ENCODE measurements at regions not wholly inside any gene's neighbourhood (a gene's known extent, or its start where the extent isn't known, plus 50 kb on each side); places are given as distances from the start of the nearest gene placed in this dataset.

DNA sequence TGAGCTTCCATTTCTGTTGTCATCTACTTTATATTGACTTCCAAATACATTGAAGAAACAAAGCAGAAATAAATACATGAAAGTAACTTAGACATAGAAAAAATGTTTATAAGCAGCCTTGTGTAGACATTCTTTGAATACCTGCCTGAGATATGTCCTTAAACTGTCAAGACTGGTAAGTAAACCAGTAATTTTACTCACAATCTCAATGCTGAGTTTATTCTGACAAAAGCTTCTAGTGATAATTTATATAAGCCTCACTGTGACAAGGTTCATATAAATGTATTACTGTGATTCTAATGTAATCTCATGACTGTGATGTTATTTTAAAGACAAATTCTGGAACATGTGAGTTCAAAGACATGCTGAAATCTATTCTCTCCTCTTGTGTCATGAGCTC lies 516.7 kb upstream of the B3GALT2 start:
- DNase-seq (ENCODE audit: low spot score), result no peak
- ChIA-PET CTCF (ENCODE audit: unreplicated experiment) (no interaction called here), POLR2A (no interaction called here)
- Histone ChIP-seq H2AFZ (ENCODE audit: low read length) (no peak overlapping the region), H3K27ac (ENCODE audit: low read depth, low read length, poor library complexity, severe bottlenecking) (no peak overlapping the region), H3K4me3 (ENCODE audit: low read depth, low read length, poor library complexity, severe bottlenecking) (no peak overlapping the region), H4K20me1 (ENCODE audit: insufficient read depth, low read length) (no peaks in the 10 kb centered on the region), H3K79me2 (ENCODE audit: insufficient read depth, low read depth, low read length) (no peaks in the 10 kb centered on the region), H3K36me3 (ENCODE audit: insufficient read depth, low read length) (no peaks in the 10 kb centered on the region), H3K4me2 (ENCODE audit: low read length) (no peak overlapping the region), H3K9me2 (ENCODE audit: insufficient read depth, low read length) (no peaks in the 10 kb centered on the region), H3K4me1 (ENCODE audit: insufficient read depth, low read length, poor library complexity, severe bottlenecking) (no peaks in the 10 kb centered on the region), H3K9me3 (ENCODE audit: low read length) (no peaks in the 10 kb centered on the region)
- TF ChIP-seq, protein P1, sequence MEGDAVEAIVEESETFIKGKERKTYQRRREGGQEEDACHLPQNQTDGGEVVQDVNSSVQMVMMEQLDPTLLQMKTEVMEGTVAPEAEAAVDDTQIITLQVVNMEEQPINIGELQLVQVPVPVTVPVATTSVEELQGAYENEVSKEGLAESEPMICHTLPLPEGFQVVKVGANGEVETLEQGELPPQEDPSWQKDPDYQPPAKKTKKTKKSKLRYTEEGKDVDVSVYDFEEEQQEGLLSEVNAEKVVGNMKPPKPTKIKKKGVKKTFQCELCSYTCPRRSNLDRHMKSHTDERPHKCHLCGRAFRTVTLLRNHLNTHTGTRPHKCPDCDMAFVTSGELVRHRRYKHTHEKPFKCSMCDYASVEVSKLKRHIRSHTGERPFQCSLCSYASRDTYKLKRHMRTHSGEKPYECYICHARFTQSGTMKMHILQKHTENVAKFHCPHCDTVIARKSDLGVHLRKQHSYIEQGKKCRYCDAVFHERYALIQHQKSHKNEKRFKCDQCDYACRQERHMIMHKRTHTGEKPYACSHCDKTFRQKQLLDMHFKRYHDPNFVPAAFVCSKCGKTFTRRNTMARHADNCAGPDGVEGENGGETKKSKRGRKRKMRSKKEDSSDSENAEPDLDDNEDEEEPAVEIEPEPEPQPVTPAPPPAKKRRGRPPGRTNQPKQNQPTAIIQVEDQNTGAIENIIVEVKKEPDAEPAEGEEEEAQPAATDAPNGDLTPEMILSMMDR (conservative IDR thresholded peaks at IDR 0.05; ENCODE audit: low read length), result no peak
- TF ChIP-seq EZH2phosphoT487 (IDR thresholded peaks at IDR 0.05; ENCODE audit: borderline replicate concordance, low read depth, low read length), result no peak
- intact Hi-C loops (cut with micrococcal nuclease; ENCODE audit: unreplicated experiment), result no loop called here
- BruUV-seq (replicated peaks), result no TSS peak

- Histone ChIP-seq H3K79me2 (ENCODE audit: insufficient read depth, low read depth, low read length) (no peaks in the 10 kb centered on the region), H3K36me3 (ENCODE audit: insufficient read depth, low read length) (no peaks in the 10 kb centered on the region), H3K4me1 (ENCODE audit: insufficient read depth, low read length, poor library complexity, severe bottlenecking) (no peaks in the 10 kb centered on the region), H3K4me3 (ENCODE audit: low read depth, low read length, poor library complexity, severe bottlenecking) (no peak overlapping the region), H3K9me2 (ENCODE audit: insufficient read depth, low read length) (no peaks in the 10 kb centered on the region), H4K20me1 (ENCODE audit: insufficient read depth, low read length) (no peaks in the 10 kb centered on the region), H3K27ac (ENCODE audit: low read depth, low read length, poor library complexity, severe bottlenecking) (no peak overlapping the region), H2AFZ (ENCODE audit: low read length) (no peak overlapping the region), H3K9me3 (ENCODE audit: low read length) (no peaks in the 10 kb centered on the region), H3K4me2 (ENCODE audit: low read length) (no peak overlapping the region)
- BruUV-seq (replicated peaks), result no TSS peak
- DNase-seq (ENCODE audit: low spot score), result no peak
- ChIA-PET POLR2A (interaction anchor here (0.6 kb wide), 1 partner anchor 132 kb away, joined by 3 read pairs; no protein-coding TSS in a partner anchor), CTCF (ENCODE audit: unreplicated experiment) (no interaction called here)
- TF ChIP-seq EZH2phosphoT487 (IDR thresholded peaks at IDR 0.05; ENCODE audit: borderline replicate concordance, low read depth, low read length), result no peak
- TF ChIP-seq, protein P1 (conservative IDR thresholded peaks at IDR 0.05; ENCODE audit: low read length), result no peak
- intact Hi-C loops (cut with micrococcal nuclease; ENCODE audit: unreplicated experiment), result no loop called here
Measured at GRCh38 chr1:193701759-193702158, 515.3 kb upstream of the B3GALT2 start.

DNA sequence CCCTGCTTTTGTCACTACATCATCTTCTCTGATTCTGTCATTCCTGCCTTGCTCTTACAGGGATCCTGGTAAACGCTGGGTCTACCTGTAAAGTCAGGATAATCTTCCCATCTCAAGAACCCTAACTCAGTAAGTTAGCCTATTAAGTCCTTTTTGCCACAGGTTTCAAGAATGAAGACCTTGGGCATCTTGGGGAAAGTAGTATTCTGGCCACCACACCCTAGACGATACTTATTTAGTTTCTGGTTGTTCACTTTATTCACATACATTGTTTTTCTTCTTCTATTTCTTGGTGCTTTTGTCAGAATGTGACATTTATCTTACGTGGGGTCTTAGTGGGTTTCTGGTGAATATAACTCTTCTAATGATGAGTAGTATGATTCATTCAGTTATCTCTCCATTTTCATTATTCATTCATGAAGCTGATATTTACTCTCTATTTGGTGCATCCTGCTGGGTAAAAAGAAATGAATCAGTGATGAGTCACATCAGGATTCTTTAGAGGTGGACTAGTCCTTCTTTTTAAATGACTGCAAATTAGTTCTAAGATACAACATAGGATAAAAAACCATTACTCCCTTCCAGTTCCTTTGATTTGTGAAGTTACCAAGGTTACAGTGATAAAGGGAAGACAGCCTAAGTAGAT lies 514.4 kb upstream of the B3GALT2 start:
- POLR2A ChIA-PET, result interaction anchor here (0.6 to 1.0 kb wide), 2 partner anchors 13 to 1461 kb away, joined by 3 to 5 read pairs; no protein-coding TSS in a partner anchor
- H3K9me2 ChIP-seq (ENCODE audit: insufficient read depth, low read length), result no peaks in the 10 kb centered on the region
- no peak for DNase-seq (ENCODE audit: low spot score)

More for the DNA sequence above, 514.4 kb upstream of the B3GALT2 start:
- no TSS peak for BruUV-seq (replicated peaks)
- no peaks in the 10 kb centered on the region for H3K79me2 ChIP-seq (ENCODE audit: insufficient read depth, low read depth, low read length)
- TF ChIP-seq, protein P1 (conservative IDR thresholded peaks at IDR 0.05; ENCODE audit: low read length), result no peak
- TF ChIP-seq EZH2phosphoT487 (IDR thresholded peaks at IDR 0.05; ENCODE audit: borderline replicate concordance, low read depth, low read length), result no peak
- no peak overlapping the region for H2AFZ ChIP-seq (ENCODE audit: low read length)
- H3K4me3 ChIP-seq (ENCODE audit: low read depth, low read length, poor library complexity, severe bottlenecking), result no peak overlapping the region
- H3K36me3 ChIP-seq (ENCODE audit: insufficient read depth, low read length), result no peaks in the 10 kb centered on the region
- no peak overlapping the region for H3K4me2 ChIP-seq (ENCODE audit: low read length)
- H3K9me3 ChIP-seq (ENCODE audit: low read length), result no peaks in the 10 kb centered on the region
- no peaks in the 10 kb centered on the region for H4K20me1 ChIP-seq (ENCODE audit: insufficient read depth, low read length)
- CTCF ChIA-PET (ENCODE audit: unreplicated experiment), result no interaction called here
- no peak overlapping the region for H3K27ac ChIP-seq (ENCODE audit: low read depth, low read length, poor library complexity, severe bottlenecking)
- no peaks in the 10 kb centered on the region for H3K4me1 ChIP-seq (ENCODE audit: insufficient read depth, low read length, poor library complexity, severe bottlenecking)
- intact Hi-C loops (cut with micrococcal nuclease; ENCODE audit: unreplicated experiment), result no loop called here
